H1 (cell line): ENCODE measurements at regions not wholly inside any gene's neighbourhood (a gene's known extent, or its start where the extent isn't known, plus 50 kb on each side); places are given as distances from the start of the nearest gene placed in this dataset.

Source experiments
- CTCF ChIA-PET: fragments of 300-600 bp; sonication (Branson Sonifier 250); formaldehyde crosslinking; loops from one replicate; lab custom pipeline; 2021; ENCODE audit not compliant: partially characterized antibody; lab: Charles Lee
- POLR2A ChIA-PET: fragments of 300-600 bp; sonication (Branson Sonifier 250); formaldehyde crosslinking; loops from one replicate; lab custom pipeline; 2021; ENCODE audit warnings: inconsistent platforms; ENCODE audit not compliant: partially characterized antibody; lab: Charles Lee
- DNase-seq, 2 experiments: peaks; one replicate each; pipeline versions ENCODE4 v3.0.0 to v3.0.0-alpha.2; 2010 to 2022; ENCODE audit warnings: low spot score in 2 of 2, low read depth in 1 of 2, mixed read lengths in 1 of 2
- FAIRE-seq: peaks from 2 replicates; lab custom pipeline; 2011; peaks lifted over from hg19 to GRCh38; lab: Jason Lieb, UNC
- H2AFZ ChIP-seq: 2 replicates; pipeline ENCODE4 v1.8.1; 2012; ENCODE audit warnings: low read length, inconsistent platforms
- H2AK5ac ChIP-seq: 2 replicates; pipeline ENCODE4 v1.6.1; 2013; ENCODE audit warnings: low read depth, low read length
- H2BK120ac ChIP-seq: replicated peaks from 2 replicates; pipeline ENCODE3; 2013; ENCODE audit warnings: low read depth, low read length, inconsistent platforms
- H2BK12ac ChIP-seq: 2 replicates; pipeline ENCODE4 v1.6.1; 2013; ENCODE audit warnings: low read depth, low read length
- H2BK15ac ChIP-seq: 2 replicates; pipeline ENCODE4 v1.6.1; 2013; ENCODE audit warnings: low read length
- H2BK20ac ChIP-seq: 2 replicates; pipeline ENCODE4 v1.6.1; 2013; ENCODE audit warnings: low read length
- H2BK5ac ChIP-seq: 2 replicates; pipeline ENCODE4 v1.6.1; 2013; ENCODE audit warnings: low read depth, low read length
- H3K14ac ChIP-seq: 2 replicates; pipeline ENCODE4 v1.6.1; 2013; ENCODE audit warnings: inconsistent platforms; ENCODE audit not compliant: insufficient read length
- H3K18ac ChIP-seq: 2 replicates; pipeline ENCODE4 v1.6.1; 2013; ENCODE audit warnings: low read length; ENCODE audit errors: extremely low read depth
- H3K23ac ChIP-seq: 2 replicates; pipeline ENCODE4 v1.6.1; 2013; ENCODE audit warnings: inconsistent platforms; ENCODE audit not compliant: insufficient read length
- H3K23me2 ChIP-seq: 2 replicates; pipeline ENCODE4 v1.6.1; 2013; ENCODE audit warnings: low read depth, low read length
- H3K27ac ChIP-seq: 2 replicates; pipeline ENCODE4 v1.6.1; 2011; ENCODE audit warnings: low read depth, low read length, inconsistent platforms
- H3K27me3 ChIP-seq, 4 experiments: replicated peaks in 1 of 4; 1 replicate in 1 of 4; 2 replicates in 3 of 4; pipeline versions ENCODE4 v1.6.1 to v1.8.1; 2011 to 2013; ENCODE audit warnings: low read length in 3 of 4, mild to moderate bottlenecking in 3 of 4, inconsistent platforms in 2 of 4, mixed read lengths in 2 of 4, moderate library complexity in 1 of 4; ENCODE audit not compliant: control insufficient read depth in 3 of 4, insufficient read depth in 3 of 4; ENCODE audit errors: extremely low read depth in 1 of 4
- H3K36me3 ChIP-seq, 4 experiments: 2 replicates each; pipeline versions ENCODE4 v1.6.1 to v1.8.1; 2011 to 2013; ENCODE audit warnings: mild to moderate bottlenecking in 4 of 4, low read length in 3 of 4, moderate library complexity in 2 of 4, control low read depth in 1 of 4, inconsistent platforms in 1 of 4; ENCODE audit not compliant: insufficient read depth in 4 of 4, control insufficient read depth in 2 of 4
- H3K4ac ChIP-seq: replicated peaks from 2 replicates; pipeline ENCODE3; 2013; ENCODE audit warnings: low read length, low read depth, mixed read lengths, inconsistent platforms; ENCODE audit not compliant: insufficient read length
- H3K4me1 ChIP-seq, 4 experiments: replicated peaks in 1 of 4; 1 replicate in 1 of 4; 2 replicates in 3 of 4; pipeline versions ENCODE4 v1.6.1 to v1.8.1; 2011 to 2013; ENCODE audit warnings: low read length in 3 of 4, inconsistent platforms in 2 of 4, mixed read lengths in 1 of 4; ENCODE audit not compliant: insufficient read depth in 4 of 4, control insufficient read depth in 3 of 4
- H3K4me2 ChIP-seq, 2 experiments: 2 replicates each; pipeline versions ENCODE4 v1.6.1 to v1.8.1; 2011 to 2013; ENCODE audit warnings: low read depth in 2 of 2, low read length in 2 of 2, control low read depth in 1 of 2, inconsistent platforms in 1 of 2, mild to moderate bottlenecking in 1 of 2; ENCODE audit not compliant: insufficient read depth in 1 of 2
- H3K4me3 ChIP-seq, 4 experiments: fragments of 200-600, 300-600 bp in 1 of 4; sonication (generic), shearing (Covaris generic), sonication (Bioruptor Twin) in 1 of 4; 2 replicates each; pipeline versions ENCODE4 v1.5.1 to v1.8.1; 2011 to 2016; ENCODE audit warnings: low read length in 4 of 4, low read depth in 3 of 4, control low read depth in 2 of 4, inconsistent platforms in 2 of 4, mild to moderate bottlenecking in 2 of 4, mixed read lengths in 1 of 4, moderate library complexity in 1 of 4; ENCODE audit not compliant: insufficient read depth in 2 of 4; ENCODE audit errors: extremely low read depth in 1 of 4
- H3K56ac ChIP-seq: replicated peaks from 2 replicates; pipeline ENCODE3; 2013; ENCODE audit warnings: low read depth, mild to moderate bottlenecking, mixed read lengths, low read length, inconsistent platforms; ENCODE audit not compliant: insufficient read length
- H3K79me1 ChIP-seq: 2 replicates; pipeline ENCODE4 v1.6.1; 2013; ENCODE audit warnings: low read depth, low read length, control low read depth
- H3K79me2 ChIP-seq, 2 experiments: 2 replicates each; pipeline versions ENCODE4 v1.6.1 to v1.8.1; 2012 to 2013; ENCODE audit warnings: low read length in 2 of 2, mild to moderate bottlenecking in 2 of 2, inconsistent platforms in 1 of 2; ENCODE audit not compliant: insufficient read depth in 2 of 2, control insufficient read depth in 1 of 2
- H3K9ac ChIP-seq, 4 experiments: replicated peaks in 1 of 4; 1 replicate in 1 of 4; 2 replicates in 3 of 4; pipeline versions ENCODE4 v1.6.1 to v1.8.1; 2011 to 2013; ENCODE audit warnings: low read depth in 3 of 4, low read length in 3 of 4, control low read depth in 2 of 4, mild to moderate bottlenecking in 2 of 4, moderate library complexity in 2 of 4, inconsistent platforms in 1 of 4; ENCODE audit errors: extremely low read depth in 1 of 4
- H3K9me3 ChIP-seq, 2 experiments: 2 replicates each; pipeline versions ENCODE4 v1.6.1 to v1.8.1; 2012 to 2013; ENCODE audit warnings: mild to moderate bottlenecking in 2 of 2, moderate library complexity in 2 of 2, control low read depth in 1 of 2, inconsistent platforms in 1 of 2, low read depth in 1 of 2, low read length in 1 of 2, mixed read lengths in 1 of 2; ENCODE audit not compliant: insufficient read depth in 2 of 2
- H4K20me1 ChIP-seq, 2 experiments: replicated peaks in 1 of 2; 2 replicates each; pipeline versions ENCODE3 to v1.8.1; 2011 to 2013; ENCODE audit warnings: inconsistent platforms in 2 of 2, low read length in 2 of 2, mild to moderate bottlenecking in 1 of 2; ENCODE audit not compliant: insufficient read depth in 2 of 2, control insufficient read depth in 1 of 2
- H4K5ac ChIP-seq: 2 replicates; pipeline ENCODE4 v1.6.1; 2013; ENCODE audit warnings: low read length, low read depth, mixed read lengths, inconsistent platforms; ENCODE audit not compliant: insufficient read length
- H4K8ac ChIP-seq: 2 replicates; pipeline ENCODE4 v1.8.0; 2013; ENCODE audit warnings: mild to moderate bottlenecking, moderate library complexity, low read length, inconsistent platforms; ENCODE audit not compliant: insufficient read depth; ENCODE audit errors: extremely low read depth
- H4K91ac ChIP-seq: replicated peaks from 2 replicates; pipeline ENCODE3; 2013; ENCODE audit warnings: low read length, mixed read lengths, inconsistent platforms; ENCODE audit not compliant: insufficient read length
- CBX5 ChIP-seq: fragments of 300-800, 300-1000 bp; sonication (generic); IDR thresholded peaks from 2 replicates; pipeline ENCODE4 v1.7.1; 2016; ENCODE audit warnings: antibody characterized with exemption, low read length, low read depth
- CBX8 ChIP-seq: fragments of 300-800, 300-1000 bp; sonication (generic); IDR thresholded peaks from 2 replicates; pipeline ENCODE4 v1.7.1; 2016; ENCODE audit warnings: low read depth, low read length, borderline replicate concordance
- CEBPB ChIP-seq: IDR thresholded peaks from 2 replicates; pipeline ENCODE4 v1.6.1; 2012; ENCODE audit warnings: low read depth, low read length
- JUN ChIP-seq: IDR thresholded peaks from 2 replicates; pipeline ENCODE4 v1.6.1; 2011; ENCODE audit warnings: low read depth, mild to moderate bottlenecking, improper control_type of control experiment, low read length
- PHF8 ChIP-seq: fragments of 200-600 bp; sonication (generic); conservative IDR thresholded peaks from 2 replicates; pipeline ENCODE4 v1.7.1; 2012; ENCODE audit warnings: low read depth, mild to moderate bottlenecking, inconsistent platforms, low read length, moderate library complexity
- RNF2 ChIP-seq: fragments of 200-900, 300-1000 bp; sonication (generic); IDR thresholded peaks from 2 replicates; pipeline ENCODE4 v1.7.1; 2016; ENCODE audit warnings: borderline replicate concordance, low read depth, mild to moderate bottlenecking, antibody characterized with exemption, low read length; ENCODE audit not compliant: poor library complexity, severe bottlenecking; ENCODE audit errors: missing control alignments
- SAP30 ChIP-seq: fragments of 300-600 bp; sonication (generic); IDR thresholded peaks from 2 replicates; pipeline ENCODE4 v1.7.1; 2012; ENCODE audit warnings: low read length, moderate library complexity, mild to moderate bottlenecking, inconsistent platforms; ENCODE audit not compliant: insufficient read depth, insufficient replicate concordance
- WGBS, 2 experiments: shearing (Covaris generic) in 1 of 2; methylation state at CpG; one replicate each; pipeline versions ENCODE4 v1.1.6 to v1.1.7; 2013 to 2015; ENCODE audit warnings: low lambda C conversion rate in 2 of 2, mixed read lengths in 2 of 2, inconsistent platforms in 1 of 2, low coverage in 1 of 2, missing lambda C conversion rate in 1 of 2; ENCODE audit not compliant: insufficient replicate concordance in 2 of 2, insufficient coverage in 1 of 2, insufficient read length in 1 of 2; ENCODE audit errors: extremely low coverage in 1 of 2, missing lambda C conversion rate in 1 of 2; 5-methylcytosine and 5-hydroxymethylcytosine counted together

GRCh38 chr22:47457021-47457420 lies 694.6 kb downstream of the TBC1D22A start:
- H3K79me1 ChIP-seq = no peaks in the 10 kb centered on the region
- FAIRE-seq (no peak), DNase-seq (no peak)
- no peak overlapping the region for H4K5ac ChIP-seq
- no peak overlapping the region for H3K18ac ChIP-seq
- no peak overlapping the region for H3K4me3 ChIP-seq
- no peak overlapping the region for H2BK12ac ChIP-seq
- H3K27me3 ChIP-seq = no peaks in the 10 kb centered on the region
- no peak overlapping the region for H3K14ac ChIP-seq
- H2AK5ac ChIP-seq = no peak overlapping the region
- no peak overlapping the region for H2BK15ac ChIP-seq
- no peak overlapping the region for H3K56ac ChIP-seq
- no peak overlapping the region for H3K23ac ChIP-seq
- peaks cover 75 to 82% of the 10 kb centered on the region in 2 experiments for H3K9me3 ChIP-seq
- WGBS, 2 experiments = 94% methylated on average over 12 of the region's 14 CpGs; no CpG with 5 or more reads in 1 of the 2 experiments
- no peak overlapping the region for H4K91ac ChIP-seq
- H3K23me2 ChIP-seq = no peaks in the 10 kb centered on the region; the same call in 1 of the 2 replicates
- no peak overlapping the region for H3K4me2 ChIP-seq
- H3K36me3 ChIP-seq = no peaks in the 10 kb centered on the region
- no peak overlapping the region for H4K8ac ChIP-seq
- no peaks in the 10 kb centered on the region for H3K4me1 ChIP-seq
- no peak overlapping the region for H2BK20ac ChIP-seq
- H3K79me2 ChIP-seq = no peaks in the 10 kb centered on the region
- H2AFZ ChIP-seq = no peak overlapping the region
- no peak overlapping the region for H2BK120ac ChIP-seq
- H2BK5ac ChIP-seq = no peak overlapping the region
- no peak overlapping the region for H3K4ac ChIP-seq
- TF ChIP-seq CBX5 (no peak), PHF8 (no peak), CEBPB (no peak), JUN (no peak), SAP30 (no peak), CBX8 (no peak), RNF2 (no peak)
- no peak overlapping the region for H3K27ac ChIP-seq
- H4K20me1 ChIP-seq = no peaks in the 10 kb centered on the region
- ChIA-PET POLR2A (no interaction called here), CTCF (no interaction called here)
- H3K9ac ChIP-seq = no peak overlapping the region
